ENCODE measurements at regions not wholly inside any gene's neighbourhood (a gene's known extent, or its start where the extent isn't known, plus 50 kb on each side); places are given as distances from the start of the nearest gene placed in this dataset.
"Not testable (repeated sequence)": the region's sequence is repeated elsewhere in the genome, so short reads cannot be mapped to it uniquely, and the experiment has no call there.

- H3K9me3 Mint-ChIP-seq, result no peaks in the 10 kb centered on the region
- DNase-seq, result no peak
- CTCF ChIA-PET, result interaction anchor here (0.6 to 1.3 kb wide), 2 partner anchors 13 to 301 kb away, joined by 3 read pairs; no protein-coding TSS in a partner anchor
- no peak overlapping the region for H3K27ac Mint-ChIP-seq
- H3K4me1 Mint-ChIP-seq, result no peaks in the 10 kb centered on the region
- no peaks in the 10 kb centered on the region for H3K36me3 Mint-ChIP-seq (ENCODE audit: low read depth)
- peaks cover 13% of the 10 kb centered on the region for H3K27me3 Mint-ChIP-seq
- POLR2A ChIA-PET, result no interaction called here
- no peak overlapping the region for H3K4me3 Mint-ChIP-seq
Measured at GRCh38 chr2:48092846-48093803, 186.8 kb upstream of the FBXO11 start.

- H3K27me3 Mint-ChIP-seq, result peaks cover 23% of the 10 kb centered on the region
- CTCF ChIA-PET, result interaction anchor here (0.6 kb wide), 1 partner anchor 22 kb away, joined by 3 read pairs; no protein-coding TSS in a partner anchor
- H3K27ac Mint-ChIP-seq; H3K4me3 Mint-ChIP-seq; POLR2A ChIA-PET; DNase-seq; H3K9me3 Mint-ChIP-seq; H3K36me3 Mint-ChIP-seq (ENCODE audit: low read depth); H3K4me1 Mint-ChIP-seq: not testable (repeated sequence)
Measured at GRCh38 chr2:48096765-48097164, 190.5 kb upstream of the FBXO11 start.

- ChIA-PET POLR2A (no interaction called here), CTCF (no interaction called here)
- Mint-ChIP-seq H3K27ac (no peak overlapping the region), H3K9me3 (peaks cover 6% of the 10 kb centered on the region), H3K4me3 (no peak overlapping the region), H3K4me1 (no peaks in the 10 kb centered on the region), H3K36me3 (ENCODE audit: low read depth) (peaks cover 6% of the 10 kb centered on the region), H3K27me3 (peaks cover 25% of the 10 kb centered on the region)
- DNase-seq, result no peak
Measured at GRCh38 chr2:48098539-48098938, 192.2 kb upstream of the FBXO11 start.

- no peak overlapping the region for H3K4me3 Mint-ChIP-seq
- DNase-seq, result no peak
- no peak overlapping the region for H3K27ac Mint-ChIP-seq
- H3K4me1 Mint-ChIP-seq, result peaks cover 18% of the 10 kb centered on the region
- POLR2A ChIA-PET, result no interaction called here
- CTCF ChIA-PET, result interaction anchor here (0.9 to 1.4 kb wide), 2 partner anchors 246 to 326 kb away, joined by 3 read pairs; no protein-coding TSS in a partner anchor
- peaks cover 17% of the 10 kb centered on the region for H3K27me3 Mint-ChIP-seq
- peaks cover 4% of the 10 kb centered on the region for H3K36me3 Mint-ChIP-seq (ENCODE audit: low read depth)
- peaks cover 5% of the 10 kb centered on the region for H3K9me3 Mint-ChIP-seq
Measured at GRCh38 chr2:48104418-48104817, 198.1 kb upstream of the FBXO11 start.

GRCh38 chr2:48105848-48106247 lies 199.6 kb upstream of the FBXO11 start:
- ChIA-PET POLR2A (no interaction called here), CTCF (interaction anchor here (1.2 to 1.4 kb wide), 2 partner anchors 12 to 248 kb away, joined by 3 read pairs; no protein-coding TSS in a partner anchor)
- no peak overlapping the region for H3K27ac Mint-ChIP-seq
- H3K36me3 Mint-ChIP-seq (ENCODE audit: low read depth), result no peaks in the 10 kb centered on the region
- peaks cover 19% of the 10 kb centered on the region for H3K4me1 Mint-ChIP-seq
- no peak overlapping the region for H3K4me3 Mint-ChIP-seq
- no peak for DNase-seq
- H3K27me3 Mint-ChIP-seq, result peaks cover 10% of the 10 kb centered on the region
- no peaks in the 10 kb centered on the region for H3K9me3 Mint-ChIP-seq

GRCh38 chr2:48107326-48107925 lies 201.1 kb upstream of the FBXO11 start:
- no peak overlapping the region for H3K4me3 Mint-ChIP-seq
- H3K36me3 Mint-ChIP-seq (ENCODE audit: low read depth), result no peaks in the 10 kb centered on the region
- peaks cover 4% of the 10 kb centered on the region for H3K27me3 Mint-ChIP-seq
- CTCF ChIA-PET, result interaction anchor here (1.1 to 1.5 kb wide), 4 partner anchors 290 to 341 kb away, joined by 3 read pairs; no protein-coding TSS in a partner anchor
- H3K9me3 Mint-ChIP-seq, result no peaks in the 10 kb centered on the region
- peaks cover 31% of the 10 kb centered on the region for H3K4me1 Mint-ChIP-seq
- no peak for DNase-seq
- H3K27ac Mint-ChIP-seq, result no peak overlapping the region
- POLR2A ChIA-PET, result no interaction called here

- peaks cover 3% of the 10 kb centered on the region for H3K27me3 Mint-ChIP-seq
- ChIA-PET CTCF (interaction anchor here (0.5 to 1.5 kb wide), 4 partner anchors 289 to 773 kb away, joined by 3 read pairs; no protein-coding TSS in a partner anchor), POLR2A (no interaction called here)
- H3K27ac Mint-ChIP-seq, result no peak overlapping the region
- no peak overlapping the region for H3K4me3 Mint-ChIP-seq
- no peaks in the 10 kb centered on the region for H3K36me3 Mint-ChIP-seq (ENCODE audit: low read depth)
- no peaks in the 10 kb centered on the region for H3K9me3 Mint-ChIP-seq
- H3K4me1 Mint-ChIP-seq, result peaks cover 38% of the 10 kb centered on the region
- no peak for DNase-seq
Measured at GRCh38 chr2:48108455-48108854, 202.2 kb upstream of the FBXO11 start.

GRCh38 chr2:48109491-48110204 lies 203.3 kb upstream of the FBXO11 start:
- H3K36me3 Mint-ChIP-seq (ENCODE audit: low read depth), result no peaks in the 10 kb centered on the region
- peaks cover 3% of the 10 kb centered on the region for H3K27me3 Mint-ChIP-seq
- ChIA-PET POLR2A (no interaction called here), CTCF (interaction anchor here (0.6 kb wide), 1 partner anchor 1498 kb away, joined by 3 read pairs; no protein-coding TSS in a partner anchor)
- no peak overlapping the region for H3K4me3 Mint-ChIP-seq
- DNase-seq, result no peak
- H3K27ac Mint-ChIP-seq, result no peak overlapping the region
- peaks cover 47% of the 10 kb centered on the region for H3K4me1 Mint-ChIP-seq
- no peaks in the 10 kb centered on the region for H3K9me3 Mint-ChIP-seq

- POLR2A ChIA-PET, result no interaction called here
- Mint-ChIP-seq H3K4me3 (peak overlapping the region; percentile 91), H3K36me3 (ENCODE audit: low read depth) (no peaks in the 10 kb centered on the region), H3K9me3 (no peaks in the 10 kb centered on the region), H3K4me1 (peaks cover 47% of the 10 kb centered on the region), H3K27ac (no peak overlapping the region), H3K27me3 (peaks cover 3% of the 10 kb centered on the region)
- DNase-seq, result no peak
- CTCF ChIA-PET, result no interaction called here
Measured at GRCh38 chr2:48110492-48110891, 204.0 kb upstream of the FOXN2 start.

- H3K27me3 Mint-ChIP-seq, result no peaks in the 10 kb centered on the region
- ChIA-PET CTCF (interaction anchor here (1.1 kb wide), 2 partner anchors 11 to 45 kb away, joined by 3 read pairs; no protein-coding TSS in a partner anchor), POLR2A (no interaction called here)
- DNase-seq, result no peak
- H3K27ac Mint-ChIP-seq, result no peak overlapping the region
- no peaks in the 10 kb centered on the region for H3K9me3 Mint-ChIP-seq
- no peaks in the 10 kb centered on the region for H3K36me3 Mint-ChIP-seq (ENCODE audit: low read depth)
- peaks cover 30% of the 10 kb centered on the region for H3K4me1 Mint-ChIP-seq
- H3K4me3 Mint-ChIP-seq, result no peak overlapping the region
Measured at GRCh38 chr2:48112911-48113680, 201.4 kb upstream of the FOXN2 start.

- H3K9me3 Mint-ChIP-seq, result no peaks in the 10 kb centered on the region
- H3K4me3 Mint-ChIP-seq, result no peak overlapping the region
- DNase-seq, result no peak
- CTCF ChIA-PET, result interaction anchor here (1.1 kb wide), 2 partner anchors 10 to 44 kb away, joined by 3 read pairs; no protein-coding TSS in a partner anchor
- no peaks in the 10 kb centered on the region for H3K27me3 Mint-ChIP-seq
- H3K4me1 Mint-ChIP-seq, result peaks cover 30% of the 10 kb centered on the region
- H3K27ac Mint-ChIP-seq, result no peak overlapping the region
- POLR2A ChIA-PET, result no interaction called here
- no peaks in the 10 kb centered on the region for H3K36me3 Mint-ChIP-seq (ENCODE audit: low read depth)
Measured at GRCh38 chr2:48113767-48114166, 200.7 kb upstream of the FOXN2 start.

GRCh38 chr2:48114256-48114655 lies 200.2 kb upstream of the FOXN2 start:
- Mint-ChIP-seq H3K36me3 (ENCODE audit: low read depth) (no peaks in the 10 kb centered on the region), H3K4me1 (peaks cover 30% of the 10 kb centered on the region), H3K27me3 (no peaks in the 10 kb centered on the region), H3K9me3 (no peaks in the 10 kb centered on the region), H3K4me3 (no peak overlapping the region), H3K27ac (no peak overlapping the region)
- POLR2A ChIA-PET, result no interaction called here
- peak; percentile 50 for DNase-seq
- CTCF ChIA-PET, result interaction anchor here (1.1 kb wide), 1 partner anchor 43 kb away, joined by 3 read pairs; no protein-coding TSS in a partner anchor
